Heart left ventricle (tissue), 16 donors: ENCODE measurements at regions not wholly inside any gene's neighbourhood (a gene's known extent, or its start where the extent isn't known, plus 50 kb on each side); places are given as distances from the start of the nearest gene placed in this dataset.

Experiments
- ATAC-seq, 4 donors: fragments of 200-7000 bp; cut with Tn5 transposase; one replicate each; pipeline ENCODE4 v1.9.1; 2020 to 2022; ENCODE audit warnings: moderate library complexity in 4 of 4, mild to moderate bottlenecking in 3 of 4, moderate number of reproducible peaks in 1 of 4
- DNase-seq, 5 donors: peaks; one replicate each; pipeline ENCODE4 v3.0.0-alpha.2; 2020
- H3K27ac ChIP-seq, 12 donors: fragments of 200-600 bp; sonication (generic) in 4 of 12; one replicate each; pipeline versions ENCODE4 v1.5.0 to v1.8.0; 2016 to 2022; ENCODE audit warnings: mild to moderate bottlenecking in 2 of 12
- H3K27me3 ChIP-seq, 9 donors: fragments of 200-600 bp; sonication (generic) in 2 of 9; one replicate each; pipeline versions ENCODE4 v1.5.1 to v1.8.0; 2016 to 2022; ENCODE audit warnings: mild to moderate bottlenecking in 3 of 9
- H3K36me3 ChIP-seq, 9 donors: fragments of 200-600 bp; sonication (generic) in 2 of 9; one replicate each; pipeline versions ENCODE4 v1.5.0 to v1.8.0; 2018 to 2022; ENCODE audit warnings: mild to moderate bottlenecking in 2 of 9
- H3K4me1 ChIP-seq, 12 donors: fragments of 200-600 bp; sonication (generic) in 4 of 12; one replicate each; pipeline versions ENCODE4 v1.5.0 to v1.8.0; 2016 to 2022; ENCODE audit warnings: mild to moderate bottlenecking in 3 of 12
- H3K4me3 ChIP-seq, 12 donors: fragments of 200-600 bp; sonication (generic) in 4 of 12; one replicate each; pipeline versions ENCODE4 v1.5.0 to v1.8.0; 2017 to 2022; ENCODE audit warnings: mild to moderate bottlenecking in 9 of 12, moderate library complexity in 4 of 12
- H3K9me3 ChIP-seq, 12 donors: fragments of 200-600 bp; sonication (generic) in 4 of 12; one replicate each; pipeline versions ENCODE4 v1.5.0 to v1.8.0; 2016 to 2022; ENCODE audit warnings: mild to moderate bottlenecking in 1 of 12
- POLR2A ChIP-seq, 2 donors: fragments of 450-650 bp; IDR thresholded peaks; one replicate each; pipeline ENCODE4 v1.6.1; 2017; ENCODE audit warnings: antibody characterized with exemption in 2 of 2, mild to moderate bottlenecking in 2 of 2, moderate library complexity in 2 of 2
- WGBS, 4 donors: extraction: QIAGEN DNeasy Blood & Tissue Kit in 2 of 4; methylation state at CpG; one replicate each; pipeline versions ENCODE4 v1.1.5 to v1.1.7; 2013 to 2018; 5-methylcytosine and 5-hydroxymethylcytosine counted together
- intact Hi-C, 10 donors: fragments of 100-400 bp; cut with DNase I; formaldehyde crosslinking; loops; one replicate each; pipeline versions ENCODE4 v1.11.1 to v1.14.2; 2022
- TF ChIP-seq, protein P1 (sequence below), 12 donors: fragments of 200-600 bp; sonication (generic) in 4 of 12; IDR thresholded peaks; one replicate each; pipeline versions ENCODE4 v1.5.0 to v1.8.0; 2018 to 2022; ENCODE audit warnings: antibody characterized with exemption in 12 of 12, mild to moderate bottlenecking in 5 of 12
- donor health status: ischemic (EF 13 %, LVEDD 7.1; RV severe dilation, severe dysfunction).
- donor health status: healthy with polysubstance abuse.
- donor health status: DM: no; HTN: yes; CAD: no.
- donor health status: DM: no; HTN: no; CAD: no.
- donor health status: ischemic (EF 25% LVEDD 6.9; RV normal size, moderate dysfunction).
- donor health status: ischemic (EF 25% LVEDD 5.7; RV mildly dilated, moderate dysfunction).
- donor health status: healthy.
- donor health status: DM: yes; HTN: yes; CAD: no.
- donor health status: ischemic (EF 35%, LVEDD 5.7; RV mildly dilated, moderate dysfunction).
- donor health status: nonischemic (EF 11% LVEDD 7.7; RV severe dilation, severe dysfunction).
- donor health status: DM: yes; HTN: yes; CAD: no.
- donor health status: PGD.
- donor health status: ischemic (EF 29% LVEDD 5.4; RV normal size, mild dysfunction).
- donor health status: nonischemic (EF 23%, LVEDD 6.1; RV moderate dilation, normal function).

DNA sequence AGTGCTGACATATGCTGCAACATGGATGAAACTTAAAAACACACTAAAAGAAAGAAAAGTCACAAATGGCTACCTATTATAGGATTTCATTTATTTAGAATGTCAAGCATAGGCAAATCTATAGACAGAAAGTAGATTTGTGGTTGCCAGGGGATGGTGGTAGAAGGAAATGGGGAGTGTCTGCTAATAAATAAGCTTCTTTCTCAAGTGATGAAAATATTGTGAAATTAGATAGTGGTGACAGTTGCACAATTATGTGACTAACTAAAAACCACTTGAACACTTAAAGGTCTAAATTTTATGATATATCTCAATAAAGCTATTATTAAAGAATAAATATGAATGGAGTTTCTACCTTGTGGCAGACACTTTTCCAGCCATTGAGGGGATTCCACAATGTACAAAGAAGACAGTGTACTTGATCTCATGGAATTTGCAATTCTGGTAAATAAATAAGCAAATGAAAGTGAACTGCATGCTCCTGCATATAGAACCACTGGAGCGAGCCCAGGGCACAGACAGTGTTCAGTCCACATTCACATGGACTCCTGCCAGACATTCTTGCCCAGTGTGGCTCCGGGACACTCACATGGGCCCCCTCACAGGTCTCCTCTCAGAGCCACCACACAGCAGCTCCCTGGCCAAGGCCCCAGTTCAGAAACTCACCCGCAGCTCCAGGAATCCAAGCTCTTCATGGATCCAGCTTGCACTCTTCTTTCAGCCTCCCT lies 107.1 kb upstream of the ARID2 start:
- Histone ChIP-seq H3K36me3 (no peaks in the 10 kb centered on the region), H3K4me1 (peaks cover 0 to 10% (median 0%) of the 10 kb centered on the region in 12 donors), H3K9me3 (no peaks in the 10 kb centered on the region), H3K4me3 (no peak overlapping the region), H3K27me3 (no peaks in the 10 kb centered on the region), H3K27ac (no peak overlapping the region)
- TF ChIP-seq POLR2A (IDR thresholded peaks at IDR 0.05) = no peak
- TF ChIP-seq, protein P1, sequence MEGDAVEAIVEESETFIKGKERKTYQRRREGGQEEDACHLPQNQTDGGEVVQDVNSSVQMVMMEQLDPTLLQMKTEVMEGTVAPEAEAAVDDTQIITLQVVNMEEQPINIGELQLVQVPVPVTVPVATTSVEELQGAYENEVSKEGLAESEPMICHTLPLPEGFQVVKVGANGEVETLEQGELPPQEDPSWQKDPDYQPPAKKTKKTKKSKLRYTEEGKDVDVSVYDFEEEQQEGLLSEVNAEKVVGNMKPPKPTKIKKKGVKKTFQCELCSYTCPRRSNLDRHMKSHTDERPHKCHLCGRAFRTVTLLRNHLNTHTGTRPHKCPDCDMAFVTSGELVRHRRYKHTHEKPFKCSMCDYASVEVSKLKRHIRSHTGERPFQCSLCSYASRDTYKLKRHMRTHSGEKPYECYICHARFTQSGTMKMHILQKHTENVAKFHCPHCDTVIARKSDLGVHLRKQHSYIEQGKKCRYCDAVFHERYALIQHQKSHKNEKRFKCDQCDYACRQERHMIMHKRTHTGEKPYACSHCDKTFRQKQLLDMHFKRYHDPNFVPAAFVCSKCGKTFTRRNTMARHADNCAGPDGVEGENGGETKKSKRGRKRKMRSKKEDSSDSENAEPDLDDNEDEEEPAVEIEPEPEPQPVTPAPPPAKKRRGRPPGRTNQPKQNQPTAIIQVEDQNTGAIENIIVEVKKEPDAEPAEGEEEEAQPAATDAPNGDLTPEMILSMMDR (IDR thresholded peaks at IDR 0.05) = no peak
- peak in 3 of 4 donors; percentile 31 to 64 (median 60) for ATAC-seq
- WGBS, 4 donors = 54 to 64% (median 59%) methylated on average over 3 of the region's 3 CpGs
- DNase-seq = peak in 1 of 5 donors; percentile 36
- intact Hi-C loops = no loop called here

GRCh38 chr12:45623221-45623620 lies 106.3 kb upstream of the ARID2 start:
- ATAC-seq (no peak), DNase-seq (no peak)
- Histone ChIP-seq H3K36me3 (no peaks in the 10 kb centered on the region), H3K27ac (no peak overlapping the region), H3K9me3 (no peaks in the 10 kb centered on the region), H3K4me3 (no peak overlapping the region), H3K4me1 (peaks cover 0 to 10% (median 0%) of the 10 kb centered on the region in 12 donors), H3K27me3 (no peaks in the 10 kb centered on the region)
- 74 to 85% (median 80%) methylated on average over 5 of the region's 5 CpGs for WGBS, 4 donors
- no peak for TF ChIP-seq POLR2A (IDR thresholded peaks at IDR 0.05)
- TF ChIP-seq, protein P1 (IDR thresholded peaks at IDR 0.05) = no peak
- intact Hi-C loops = no loop called here

GRCh38 chr12:45623940-45624339 lies 105.6 kb upstream of the ARID2 start:
- Histone ChIP-seq H3K36me3 (no peaks in the 10 kb centered on the region), H3K27ac (no peak overlapping the region), H3K9me3 (no peaks in the 10 kb centered on the region), H3K27me3 (no peaks in the 10 kb centered on the region), H3K4me1 (peaks cover 0 to 10% (median 0%) of the 10 kb centered on the region in 12 donors), H3K4me3 (no peak overlapping the region)
- WGBS, 4 donors = 59 to 71% (median 65%) methylated on average over 2 of the region's 2 CpGs
- ATAC-seq (no peak), DNase-seq (no peak)
- intact Hi-C loops = no loop called here
- TF ChIP-seq, protein P1 (IDR thresholded peaks at IDR 0.05) = no peak
- no peak for TF ChIP-seq POLR2A (IDR thresholded peaks at IDR 0.05)

DNA sequence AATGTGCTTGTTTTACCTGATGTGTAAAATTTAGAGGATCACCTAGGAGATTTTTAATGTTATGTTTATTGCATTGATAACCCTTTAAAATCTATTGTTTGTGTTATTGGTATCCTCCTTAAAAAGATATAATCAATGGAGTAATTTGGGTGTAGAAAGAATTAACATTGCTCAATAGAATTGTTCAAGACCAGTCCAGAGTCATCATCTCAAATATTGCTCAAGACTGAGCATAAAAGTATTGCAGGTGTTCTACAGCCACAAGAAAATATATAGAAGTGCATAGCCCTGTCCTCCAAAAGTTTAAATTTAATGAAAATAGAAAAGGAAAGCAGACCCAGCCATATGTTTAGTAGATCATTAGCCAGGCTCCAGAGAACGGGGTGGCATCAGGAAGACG lies 102.5 kb upstream of the ARID2 start:
- no peak overlapping the region for H3K27ac ChIP-seq
- DNase-seq (no peak), ATAC-seq (no peak)
- 58 to 74% (median 62%) methylated on average over 2 of the region's 2 CpGs for WGBS, 4 donors
- H3K4me1 ChIP-seq = peaks cover 0 to 8% (median 0%) of the 10 kb centered on the region in 12 donors
- intact Hi-C loops = no loop called here
- H3K4me3 ChIP-seq = no peak overlapping the region
- H3K9me3 ChIP-seq = no peaks in the 10 kb centered on the region
- H3K27me3 ChIP-seq = no peaks in the 10 kb centered on the region
- no peaks in the 10 kb centered on the region for H3K36me3 ChIP-seq
- no peak for TF ChIP-seq POLR2A (IDR thresholded peaks at IDR 0.05)
- TF ChIP-seq, protein P1 (IDR thresholded peaks at IDR 0.05) = no peak
